ENCODE measurements at regions not wholly inside any gene's neighbourhood (a gene's known extent, or its start where the extent isn't known, plus 50 kb on each side); places are given as distances from the start of the nearest gene placed in this dataset.

DNA sequence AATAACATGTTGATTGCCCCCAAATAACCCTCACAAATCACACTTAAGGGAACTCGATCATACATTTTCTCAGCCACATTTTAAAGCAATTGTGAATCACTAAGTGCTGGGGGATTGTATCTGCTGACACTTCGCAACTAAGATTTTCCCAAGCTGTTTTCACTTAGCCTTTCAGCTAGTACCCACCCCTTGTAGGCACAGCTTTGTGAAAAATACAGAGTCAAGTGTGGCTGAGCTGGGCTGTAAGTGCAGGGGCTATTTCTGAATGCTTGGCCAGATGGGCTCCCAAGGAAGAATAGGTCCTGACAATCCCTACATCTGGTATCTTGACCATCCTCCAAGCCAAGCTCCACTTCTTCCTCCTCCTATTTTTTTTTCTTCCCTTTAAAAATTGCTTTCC lies 289.2 kb upstream of the NMUR2 start:
- TF ChIP-seq, protein P1, sequence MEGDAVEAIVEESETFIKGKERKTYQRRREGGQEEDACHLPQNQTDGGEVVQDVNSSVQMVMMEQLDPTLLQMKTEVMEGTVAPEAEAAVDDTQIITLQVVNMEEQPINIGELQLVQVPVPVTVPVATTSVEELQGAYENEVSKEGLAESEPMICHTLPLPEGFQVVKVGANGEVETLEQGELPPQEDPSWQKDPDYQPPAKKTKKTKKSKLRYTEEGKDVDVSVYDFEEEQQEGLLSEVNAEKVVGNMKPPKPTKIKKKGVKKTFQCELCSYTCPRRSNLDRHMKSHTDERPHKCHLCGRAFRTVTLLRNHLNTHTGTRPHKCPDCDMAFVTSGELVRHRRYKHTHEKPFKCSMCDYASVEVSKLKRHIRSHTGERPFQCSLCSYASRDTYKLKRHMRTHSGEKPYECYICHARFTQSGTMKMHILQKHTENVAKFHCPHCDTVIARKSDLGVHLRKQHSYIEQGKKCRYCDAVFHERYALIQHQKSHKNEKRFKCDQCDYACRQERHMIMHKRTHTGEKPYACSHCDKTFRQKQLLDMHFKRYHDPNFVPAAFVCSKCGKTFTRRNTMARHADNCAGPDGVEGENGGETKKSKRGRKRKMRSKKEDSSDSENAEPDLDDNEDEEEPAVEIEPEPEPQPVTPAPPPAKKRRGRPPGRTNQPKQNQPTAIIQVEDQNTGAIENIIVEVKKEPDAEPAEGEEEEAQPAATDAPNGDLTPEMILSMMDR (IDR thresholded peaks at IDR 0.05; ENCODE audit: low read depth, low read length), result no peak
- no peak for DNase-seq (ENCODE audit: extremely low read depth, low read depth)

DNA sequence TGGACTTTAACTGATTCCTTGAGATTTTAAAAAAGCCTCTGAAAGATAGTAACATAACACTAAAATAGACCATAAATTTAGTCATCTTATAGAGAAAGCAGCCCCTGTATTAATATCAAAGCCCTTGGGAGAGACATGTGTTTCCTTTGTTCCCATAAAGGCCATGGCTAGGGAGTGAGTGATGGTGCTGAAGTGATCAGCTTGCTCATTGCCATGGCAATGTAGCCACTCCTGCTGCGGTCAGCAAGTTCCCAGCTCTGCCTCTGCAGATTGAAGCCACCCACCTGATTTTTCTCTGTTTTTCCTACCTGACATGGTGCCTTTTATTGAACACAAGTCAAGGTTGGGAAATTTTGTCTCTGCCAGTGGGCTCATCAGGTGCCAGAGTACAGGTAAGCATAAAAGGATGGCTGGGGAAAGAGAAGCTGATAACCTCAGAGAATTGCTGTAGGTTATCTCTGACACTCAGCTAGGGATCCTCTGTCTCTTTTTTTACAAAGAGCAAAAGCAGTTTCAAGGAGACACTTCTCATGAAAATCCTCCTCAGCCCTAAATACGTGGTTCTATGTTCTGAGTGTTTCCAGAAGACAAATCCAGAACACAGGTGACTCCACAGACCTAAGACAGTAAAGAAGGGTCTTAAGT lies 296.3 kb upstream of the NMUR2 start:
- TF ChIP-seq, protein P1 (IDR thresholded peaks at IDR 0.05; ENCODE audit: low read depth, low read length), result no peak

DNA sequence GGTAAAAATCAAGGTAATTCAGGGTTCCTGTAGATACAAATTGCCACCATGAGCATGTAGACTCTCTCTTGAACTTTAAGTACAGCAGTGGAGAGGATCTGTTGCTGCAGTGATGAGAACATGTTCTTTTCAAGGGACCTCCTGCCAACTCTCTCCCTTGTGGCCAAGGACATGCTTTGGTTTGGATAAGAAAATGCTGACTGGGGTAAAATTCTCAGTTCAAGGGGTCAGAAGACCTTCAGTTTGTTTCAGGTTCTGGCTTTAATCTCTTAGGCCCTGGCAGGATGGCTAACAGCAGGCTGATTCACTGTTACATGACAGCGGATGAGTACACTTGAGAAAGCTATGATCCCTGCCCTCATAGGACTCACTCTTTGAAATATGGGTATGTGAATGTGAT lies 299.2 kb upstream of the NMUR2 start:
- DNase-seq (ENCODE audit: extremely low read depth, low read depth), result no peak
- TF ChIP-seq, protein P1 (IDR thresholded peaks at IDR 0.05; ENCODE audit: low read depth, low read length), result no peak

More for the DNA sequence above, 296.3 kb upstream of the NMUR2 start:
- DNase-seq (ENCODE audit: extremely low read depth, low read depth), result no peak

DNA sequence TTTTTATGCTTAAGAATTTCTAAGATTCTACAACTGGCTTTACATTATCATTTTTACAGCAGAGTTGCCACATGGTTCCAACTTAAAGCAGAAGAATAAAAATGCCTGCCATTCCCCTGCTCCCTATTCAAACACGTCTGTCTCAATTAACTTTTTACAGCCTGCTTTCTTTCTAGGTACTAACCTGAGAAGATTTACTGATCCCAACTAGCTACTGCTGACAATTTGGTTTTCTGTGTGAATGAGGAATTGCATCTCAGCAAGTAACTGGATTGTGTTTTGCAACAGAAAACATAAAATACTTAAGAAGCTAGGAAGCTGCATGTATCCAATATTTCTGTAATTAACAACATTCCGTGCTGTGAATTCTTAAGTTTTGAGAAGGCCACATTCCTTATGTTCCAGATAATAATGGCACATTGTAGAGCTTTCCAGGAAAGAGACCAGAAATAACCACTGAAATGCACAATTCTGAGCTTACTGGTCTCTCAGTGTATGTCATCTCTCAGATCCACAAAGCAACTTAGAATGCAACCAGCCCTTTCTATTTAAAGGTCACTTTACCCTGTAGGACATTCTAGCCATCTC lies 306.8 kb upstream of the NMUR2 start:
- TF ChIP-seq, protein P1 (IDR thresholded peaks at IDR 0.05; ENCODE audit: low read depth, low read length), result no peak
- DNase-seq (ENCODE audit: extremely low read depth, low read depth), result no peak

DNA sequence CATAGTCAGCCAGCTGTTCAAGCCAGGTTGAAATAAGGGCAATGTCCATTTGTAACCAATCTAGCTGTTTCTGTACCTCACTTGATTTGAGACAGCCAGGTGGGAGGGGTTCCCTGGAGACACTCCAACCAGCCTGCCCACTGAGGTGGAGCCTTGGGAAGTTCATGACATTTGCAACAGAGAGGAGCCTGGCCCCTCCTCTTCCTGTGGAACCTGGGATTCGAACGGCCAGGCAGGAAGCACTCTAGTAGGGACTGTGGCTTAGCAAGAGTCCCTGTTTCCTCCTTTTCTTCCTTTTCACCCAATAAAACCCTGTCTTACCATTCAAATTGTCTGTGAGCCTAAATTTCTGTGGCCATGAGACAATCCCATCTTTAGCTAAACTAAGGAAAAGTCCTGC lies 312.3 kb upstream of the NMUR2 start:
- TF ChIP-seq, protein P1 (IDR thresholded peaks at IDR 0.05; ENCODE audit: low read depth, low read length), result no peak
- no peak for DNase-seq (ENCODE audit: extremely low read depth, low read depth)

DNA sequence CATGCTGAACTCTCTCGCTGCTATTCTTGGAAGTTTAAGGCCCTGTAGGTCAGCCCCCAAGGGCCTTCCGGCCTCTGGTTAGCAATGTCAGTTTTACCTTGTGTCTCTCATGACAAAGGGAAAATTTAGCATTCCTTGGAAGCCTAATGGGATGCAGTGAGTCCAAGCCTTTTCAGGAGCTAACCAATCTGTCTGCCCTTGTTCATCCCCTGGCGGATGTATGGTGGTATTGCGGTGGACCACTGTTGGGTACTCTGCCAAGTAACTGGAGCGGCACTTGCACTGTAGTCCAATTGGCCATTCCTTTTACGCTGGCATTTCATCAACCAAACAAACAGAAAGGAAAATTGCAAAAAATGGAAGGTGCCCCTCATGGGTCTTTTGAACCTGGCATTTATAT lies 318.4 kb upstream of the NMUR2 start:
- TF ChIP-seq, protein P1 (IDR thresholded peaks at IDR 0.05; ENCODE audit: low read depth, low read length), result no peak
- no peak for DNase-seq (ENCODE audit: extremely low read depth, low read depth)

DNA sequence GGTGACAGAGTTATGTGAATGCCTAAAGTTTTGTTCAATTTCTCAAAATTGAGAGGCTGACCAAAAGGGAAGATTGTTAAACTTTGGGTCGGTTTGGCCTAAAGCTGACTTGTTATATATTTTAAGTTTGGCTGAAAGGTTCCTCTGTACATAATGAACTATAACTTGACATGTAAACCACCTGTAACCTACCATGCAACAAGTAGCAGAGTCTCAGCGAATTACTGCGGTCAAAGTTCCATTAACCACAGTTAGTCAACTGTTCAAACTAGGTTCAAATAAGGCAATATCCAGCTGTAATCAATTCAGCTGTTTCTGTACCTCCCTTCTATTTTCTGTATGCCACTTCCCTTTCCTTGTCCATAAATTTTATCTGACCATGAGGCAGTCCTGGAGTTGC lies 325.1 kb upstream of the NMUR2 start:
- TF ChIP-seq, protein P1 (IDR thresholded peaks at IDR 0.05; ENCODE audit: low read depth, low read length), result no peak
- DNase-seq (ENCODE audit: extremely low read depth, low read depth), result no peak

All from AG09319 (cell line).